NB4 (cell line): ENCODE measurements at regions not wholly inside any gene's neighbourhood (a gene's known extent, or its start where the extent isn't known, plus 50 kb on each side); places are given as distances from the start of the nearest gene placed in this dataset.

Experiments
- CTCF ChIP-seq: IDR thresholded peaks from one replicate; pipeline ENCODE4 v1.5.1; 2012; ENCODE audit warnings: low read depth, low read length
- MYC ChIP-seq: IDR thresholded peaks from 2 replicates; pipeline ENCODE4 v1.6.1; 2011; ENCODE audit warnings: low read depth, low read length

GRCh38 chr16:79687249-79688130, 87.0 kb upstream of the MAF start:
- TF ChIP-seq CTCF, result no peak
- TF ChIP-seq MYC, result no peak
